Spleen (tissue), 11 donors: ENCODE measurements at regions not wholly inside any gene's neighbourhood (a gene's known extent, or its start where the extent isn't known, plus 50 kb on each side); places are given as distances from the start of the nearest gene placed in this dataset.

Source experiments
- DNase-seq: peaks from one replicate; pipeline ENCODE4 v3.0.0-alpha.2; 2020
- H3K27ac ChIP-seq, 8 donors: fragments of 200-600 bp; sonication (generic) in 7 of 8; 1 replicate in 4 of 8; 2 replicates in 4 of 8; pipeline versions ENCODE4 v1.5.0 to v1.8.0; 2016 to 2021; ENCODE audit warnings: inconsistent platforms in 4 of 8, mild to moderate bottlenecking in 4 of 8, moderate library complexity in 1 of 8
- H3K27me3 ChIP-seq, 7 donors: fragments of 200-600 bp; sonication (generic) in 6 of 7; replicated peaks in 1 of 7; 1 replicate in 4 of 7; 2 replicates in 3 of 7; pipeline versions ENCODE4 v1.5.0 to v1.8.0; 2016 to 2021; ENCODE audit warnings: inconsistent platforms in 3 of 7, mild to moderate bottlenecking in 1 of 7
- H3K36me3 ChIP-seq, 6 donors: fragments of 200-600 bp; sonication (generic) in 5 of 6; 1 replicate in 4 of 6; 2 replicates in 2 of 6; pipeline versions ENCODE4 v1.5.0 to v1.8.0; 2016 to 2021; ENCODE audit warnings: inconsistent platforms in 2 of 6
- H3K4me1 ChIP-seq, 6 donors: fragments of 200-600 bp; sonication (generic) in 5 of 6; 1 replicate in 3 of 6; 2 replicates in 3 of 6; pipeline versions ENCODE4 v1.5.0 to v1.8.0; 2016 to 2021; ENCODE audit warnings: inconsistent platforms in 3 of 6
- H3K4me3 ChIP-seq, 8 donors: fragments of 200-600 bp; sonication (generic) in 7 of 8; 1 replicate in 4 of 8; 2 replicates in 4 of 8; pipeline versions ENCODE4 v1.5.0 to v1.8.0; 2016 to 2021; ENCODE audit warnings: inconsistent platforms in 4 of 8, mild to moderate bottlenecking in 4 of 8, moderate library complexity in 2 of 8
- H3K9me3 ChIP-seq, 8 donors: fragments of 200-600 bp; sonication (generic) in 7 of 8; 1 replicate in 4 of 8; 2 replicates in 4 of 8; pipeline versions ENCODE4 v1.5.0 to v1.8.0; 2016 to 2021; ENCODE audit warnings: inconsistent platforms in 4 of 8
- POLR2A ChIP-seq, 3 donors: fragments of 450-650 bp; IDR thresholded peaks; one replicate each; pipeline ENCODE4 v1.5.1; 2017; ENCODE audit warnings: antibody characterized with exemption in 3 of 3, mild to moderate bottlenecking in 1 of 3
- POLR2AphosphoS5 ChIP-seq, 3 donors: sonication (generic); formaldehyde crosslinking; IDR thresholded peaks; one replicate each; pipeline ENCODE4 v1.5.1; 2017; ENCODE audit warnings: antibody characterized with exemption in 3 of 3
- WGBS, 5 donors: extraction: QIAGEN DNeasy Blood & Tissue Kit in 3 of 5; methylation state at CpG; one replicate each; pipeline versions ENCODE4 v1.1.5 to v1.1.7; 2013 to 2018; 5-methylcytosine and 5-hydroxymethylcytosine counted together
- intact Hi-C: fragments of 100-400 bp; cut with DNase I; formaldehyde crosslinking; loops from one replicate; pipeline ENCODE4 v1.15.0; 2023; ENCODE audit warnings: low total_unique reads
- TF ChIP-seq, protein P1 (sequence below), 11 experiments: fragments of 200-600 bp in 7 of 11; fragments of 450-650 bp in 4 of 11; sonication (generic) in 4 of 11; IDR thresholded peaks in 8 of 11; conservative IDR thresholded peaks in 3 of 11; 1 replicate in 7 of 11; 2 replicates in 4 of 11; pipeline versions ENCODE4 v1.4.0 to v1.8.0; 2016 to 2021; ENCODE audit warnings: antibody characterized with exemption in 11 of 11, inconsistent platforms in 4 of 11, mild to moderate bottlenecking in 1 of 11
- donor health status: healthy with polysubstance abuse.
- donor health status: DM: no; HTN: no; CAD: no; lungs with moderate emphysema.
- donor health status: DM: no; HTN: no; CAD: no.
- donor health status: Bipolar disorder and iron deficiency.
- donor health status: healthy.
- donor health status: DM: no; HTN: no; CAD: no.
- donor health status: DM: yes; HTN: yes; CAD: no.

DNA sequence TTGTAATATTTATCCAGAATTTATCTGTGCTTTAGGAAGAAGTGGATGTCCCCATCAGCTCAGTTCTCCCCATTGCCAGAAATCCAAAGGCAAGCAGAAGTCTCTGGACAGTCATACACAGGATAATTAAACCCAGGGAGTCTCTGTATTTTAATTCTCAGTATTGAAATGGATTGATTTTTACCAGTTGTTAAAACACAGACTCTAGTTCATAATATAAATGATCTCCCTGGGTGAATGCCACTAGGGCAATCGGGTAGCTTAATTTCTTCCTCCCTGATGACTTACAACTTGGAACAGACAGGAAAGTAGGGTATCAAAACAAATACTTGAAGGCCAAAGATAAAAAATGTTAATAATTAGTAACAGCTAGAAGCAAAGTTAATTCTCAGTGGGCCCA is 66.5 kb upstream of the DAP start:
- no peaks in the 10 kb centered on the region for H3K36me3 ChIP-seq
- intact Hi-C loops: no loop called here

DNA sequence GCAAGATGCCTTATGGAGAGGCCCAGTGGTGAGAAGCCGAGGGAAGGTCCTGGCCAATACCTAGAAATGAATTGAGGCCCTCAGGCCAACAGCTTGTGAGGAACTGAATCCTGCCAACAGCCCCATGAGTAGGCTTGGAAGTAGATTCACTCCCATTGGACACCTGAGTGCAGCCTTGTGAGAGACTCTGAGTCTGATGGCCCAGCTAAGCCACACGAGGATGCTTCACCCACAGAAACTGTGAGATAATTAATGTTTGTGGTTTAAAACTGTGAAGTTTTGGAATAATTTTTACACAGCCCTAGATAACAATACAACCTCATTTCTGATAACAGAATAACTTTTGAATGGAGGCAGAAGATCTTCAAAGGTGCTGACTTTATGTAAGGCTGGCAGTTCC is 65.9 kb upstream of the DAP start:
- H3K4me1 ChIP-seq: no peaks in the 10 kb centered on the region
- H3K4me3 ChIP-seq: no peak overlapping the region
- TF ChIP-seq POLR2AphosphoS5 (IDR thresholded peaks at IDR 0.05): no peak
- TF ChIP-seq, protein P1, sequence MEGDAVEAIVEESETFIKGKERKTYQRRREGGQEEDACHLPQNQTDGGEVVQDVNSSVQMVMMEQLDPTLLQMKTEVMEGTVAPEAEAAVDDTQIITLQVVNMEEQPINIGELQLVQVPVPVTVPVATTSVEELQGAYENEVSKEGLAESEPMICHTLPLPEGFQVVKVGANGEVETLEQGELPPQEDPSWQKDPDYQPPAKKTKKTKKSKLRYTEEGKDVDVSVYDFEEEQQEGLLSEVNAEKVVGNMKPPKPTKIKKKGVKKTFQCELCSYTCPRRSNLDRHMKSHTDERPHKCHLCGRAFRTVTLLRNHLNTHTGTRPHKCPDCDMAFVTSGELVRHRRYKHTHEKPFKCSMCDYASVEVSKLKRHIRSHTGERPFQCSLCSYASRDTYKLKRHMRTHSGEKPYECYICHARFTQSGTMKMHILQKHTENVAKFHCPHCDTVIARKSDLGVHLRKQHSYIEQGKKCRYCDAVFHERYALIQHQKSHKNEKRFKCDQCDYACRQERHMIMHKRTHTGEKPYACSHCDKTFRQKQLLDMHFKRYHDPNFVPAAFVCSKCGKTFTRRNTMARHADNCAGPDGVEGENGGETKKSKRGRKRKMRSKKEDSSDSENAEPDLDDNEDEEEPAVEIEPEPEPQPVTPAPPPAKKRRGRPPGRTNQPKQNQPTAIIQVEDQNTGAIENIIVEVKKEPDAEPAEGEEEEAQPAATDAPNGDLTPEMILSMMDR (IDR thresholded peaks at IDR 0.05 in 8 of 11, conservative IDR thresholded peaks at IDR 0.05 in 3 of 11): no peak
- no peak for TF ChIP-seq POLR2A (IDR thresholded peaks at IDR 0.05)
- 79 to 89% (median 86%) methylated on average over 2 of the region's 2 CpGs for WGBS, 5 donors
- H3K36me3 ChIP-seq: no peaks in the 10 kb centered on the region
- no peak for DNase-seq
- H3K27ac ChIP-seq: no peak overlapping the region
- H3K27me3 ChIP-seq: peaks cover 0 to 15% (median 0%) of the 10 kb centered on the region in 7 donors
- H3K9me3 ChIP-seq: no peaks in the 10 kb centered on the region
- intact Hi-C loops: no loop called here

More for the DNA sequence above, 66.5 kb upstream of the DAP start:
- Histone ChIP-seq H3K27ac (no peak overlapping the region), H3K4me1 (no peaks in the 10 kb centered on the region), H3K9me3 (no peaks in the 10 kb centered on the region), H3K27me3 (peaks cover 0 to 15% (median 0%) of the 10 kb centered on the region in 7 donors), H3K4me3 (no peak overlapping the region)
- no peak for DNase-seq
- 63 to 87% (median 74%) methylated on average over 1 of the region's 1 CpG for WGBS, 5 donors
- TF ChIP-seq POLR2AphosphoS5 (IDR thresholded peaks at IDR 0.05) (no peak), POLR2A (IDR thresholded peaks at IDR 0.05) (no peak)
- TF ChIP-seq, protein P1 (IDR thresholded peaks at IDR 0.05 in 8 of 11, conservative IDR thresholded peaks at IDR 0.05 in 3 of 11): no peak

GRCh38 chr5:10825897-10826644 is 65.0 kb upstream of the DAP start:
- DNase-seq: no peak
- TF ChIP-seq POLR2AphosphoS5 (IDR thresholded peaks at IDR 0.05) (no peak), POLR2A (IDR thresholded peaks at IDR 0.05) (no peak)
- TF ChIP-seq, protein P1 (IDR thresholded peaks at IDR 0.05 in 8 of 11, conservative IDR thresholded peaks at IDR 0.05 in 3 of 11): no peak
- Histone ChIP-seq H3K9me3 (no peaks in the 10 kb centered on the region), H3K27ac (no peak overlapping the region), H3K4me1 (no peaks in the 10 kb centered on the region), H3K4me3 (no peak overlapping the region), H3K27me3 (peaks cover 0 to 15% (median 0%) of the 10 kb centered on the region in 7 donors), H3K36me3 (no peaks in the 10 kb centered on the region)
- 74 to 82% (median 80%) methylated on average over 4 of the region's 4 CpGs for WGBS, 5 donors
- intact Hi-C loops: no loop called here

DNA sequence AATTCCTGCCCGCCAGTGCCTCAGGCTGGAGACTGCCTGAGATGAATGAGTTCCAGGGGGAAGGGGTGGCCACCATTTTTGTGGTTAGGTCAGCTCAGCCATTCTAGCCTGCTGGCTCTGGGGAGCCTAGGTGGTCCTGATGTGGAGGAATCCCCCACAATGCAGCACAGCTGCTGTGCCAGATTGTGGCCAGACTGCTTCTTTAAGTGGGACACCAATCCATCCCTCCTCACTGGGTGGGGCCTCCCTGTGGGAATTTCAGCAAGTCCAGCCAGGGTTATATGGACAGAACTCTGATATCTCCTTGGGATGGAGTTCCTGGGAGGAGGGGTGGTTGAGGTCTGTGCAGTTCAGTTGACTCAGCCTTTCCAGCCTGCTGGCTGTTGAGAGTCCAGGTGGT is 51.2 kb upstream of the DAP start:
- intact Hi-C loops: no loop called here
- no peak for TF ChIP-seq POLR2A (IDR thresholded peaks at IDR 0.05)
- TF ChIP-seq, protein P1 (IDR thresholded peaks at IDR 0.05 in 8 of 11, conservative IDR thresholded peaks at IDR 0.05 in 3 of 11): no peak
- no peak for TF ChIP-seq POLR2AphosphoS5 (IDR thresholded peaks at IDR 0.05)
- WGBS, 5 donors: 82 to 100% (median 90%) methylated on average over 1 of the region's 1 CpG; no CpG with 5 or more reads in 1 of the 5 donors

More for the DNA sequence above, 51.2 kb upstream of the DAP start:
- H3K4me3 ChIP-seq: no peak overlapping the region
- H3K9me3 ChIP-seq: peaks cover 0 to 11% (median 0%) of the 10 kb centered on the region in 8 donors
- no peak overlapping the region for H3K27ac ChIP-seq
- H3K36me3 ChIP-seq: no peaks in the 10 kb centered on the region
- DNase-seq: no peak
- peaks cover 0 to 6% (median 0%) of the 10 kb centered on the region in 7 donors for H3K27me3 ChIP-seq
- H3K4me1 ChIP-seq: peaks cover 0 to 10% (median 0%) of the 10 kb centered on the region in 6 donors
